ENCODE measurements at regions not wholly inside any gene's neighbourhood (a gene's known extent, or its start where the extent isn't known, plus 50 kb on each side); places are given as distances from the start of the nearest gene placed in this dataset.

DNA sequence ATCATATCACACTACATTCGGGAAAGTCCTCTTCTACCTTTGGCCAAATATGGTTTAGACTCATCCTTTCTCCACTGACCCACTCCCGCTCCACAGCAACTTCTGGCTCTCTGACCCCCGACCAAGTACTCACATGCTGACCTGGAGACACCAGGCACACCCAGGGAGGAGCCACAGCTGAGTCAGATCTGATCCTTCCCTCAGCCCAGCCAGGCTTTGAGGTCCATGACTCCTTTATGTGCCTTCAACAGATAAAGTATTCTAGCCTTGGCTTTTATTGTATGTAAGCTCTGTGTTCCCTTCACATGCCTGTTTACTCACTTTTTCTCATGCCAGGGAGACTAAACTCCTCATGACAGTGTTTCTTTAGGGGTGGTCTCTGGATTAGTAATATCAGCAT is 166.9 kb upstream of the UMPS start:
- no peak overlapping the region for H3K4me3 ChIP-seq
- DNase-seq = peak; percentile 43 to 50
- peak overlapping the region in 1 of 5 donors; percentile 81 for H3K27ac ChIP-seq
- no peaks in the 10 kb centered on the region for H3K27me3 ChIP-seq
- TF ChIP-seq POLR2A (IDR thresholded peaks at IDR 0.05) (no peak), EP300 (IDR thresholded peaks at IDR 0.05) (no peak), POLR2AphosphoS5 (IDR thresholded peaks at IDR 0.05) (peak in 2 of 3 donors; percentile 11 to 13)
- TF ChIP-seq, protein P1, sequence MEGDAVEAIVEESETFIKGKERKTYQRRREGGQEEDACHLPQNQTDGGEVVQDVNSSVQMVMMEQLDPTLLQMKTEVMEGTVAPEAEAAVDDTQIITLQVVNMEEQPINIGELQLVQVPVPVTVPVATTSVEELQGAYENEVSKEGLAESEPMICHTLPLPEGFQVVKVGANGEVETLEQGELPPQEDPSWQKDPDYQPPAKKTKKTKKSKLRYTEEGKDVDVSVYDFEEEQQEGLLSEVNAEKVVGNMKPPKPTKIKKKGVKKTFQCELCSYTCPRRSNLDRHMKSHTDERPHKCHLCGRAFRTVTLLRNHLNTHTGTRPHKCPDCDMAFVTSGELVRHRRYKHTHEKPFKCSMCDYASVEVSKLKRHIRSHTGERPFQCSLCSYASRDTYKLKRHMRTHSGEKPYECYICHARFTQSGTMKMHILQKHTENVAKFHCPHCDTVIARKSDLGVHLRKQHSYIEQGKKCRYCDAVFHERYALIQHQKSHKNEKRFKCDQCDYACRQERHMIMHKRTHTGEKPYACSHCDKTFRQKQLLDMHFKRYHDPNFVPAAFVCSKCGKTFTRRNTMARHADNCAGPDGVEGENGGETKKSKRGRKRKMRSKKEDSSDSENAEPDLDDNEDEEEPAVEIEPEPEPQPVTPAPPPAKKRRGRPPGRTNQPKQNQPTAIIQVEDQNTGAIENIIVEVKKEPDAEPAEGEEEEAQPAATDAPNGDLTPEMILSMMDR (IDR thresholded peaks at IDR 0.05) = no peak
- H3K36me3 ChIP-seq = no peaks in the 10 kb centered on the region
- intact Hi-C loops (cut with DNase I; ENCODE audit: low total_unique reads) = no loop called here
- peaks cover 0 to 60% (median 32%) of the 10 kb centered on the region in 4 donors for H3K4me1 ChIP-seq
- no peaks in the 10 kb centered on the region for H3K9me3 ChIP-seq
- 59 to 83% (median 67%) methylated on average over 3 of the region's 3 CpGs for WGBS, 5 donors

DNA sequence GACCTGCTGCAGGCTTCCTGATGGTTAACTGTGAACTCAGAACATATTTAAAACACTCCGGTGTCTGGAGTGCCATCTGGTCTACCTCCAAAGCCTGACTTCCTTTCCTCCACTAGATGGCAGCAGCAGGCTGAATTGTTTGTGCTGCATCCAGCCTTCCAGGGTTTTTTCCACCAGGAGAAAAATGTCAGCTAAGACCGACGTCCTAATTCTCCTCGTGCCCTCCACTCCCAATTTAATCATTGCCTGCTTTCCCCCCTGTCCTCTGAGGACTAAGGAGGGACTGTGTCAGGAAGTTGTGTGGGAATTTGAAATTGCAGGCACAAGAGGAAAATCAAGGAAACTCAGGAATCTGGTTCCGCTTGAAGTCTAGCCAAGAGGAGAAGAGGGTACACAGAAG is 165.2 kb upstream of the UMPS start:
- Histone ChIP-seq H3K4me1 (peaks cover 0 to 51% (median 20%) of the 10 kb centered on the region in 4 donors), H3K36me3 (no peaks in the 10 kb centered on the region), H3K27ac (no peak overlapping the region), H3K9me3 (no peaks in the 10 kb centered on the region), H3K4me3 (peak overlapping the region in 1 of 4 donors; percentile 13), H3K27me3 (no peaks in the 10 kb centered on the region)
- peak; percentile 83 to 93 for DNase-seq
- 13 to 16% (median 15%) methylated on average over 5 of the region's 5 CpGs for WGBS, 5 donors
- intact Hi-C loops (cut with DNase I; ENCODE audit: low total_unique reads) = loop anchor here (5.0 kb wide), 1 partner anchor 122 kb away; no protein-coding TSS in a partner anchor
- TF ChIP-seq POLR2A (IDR thresholded peaks at IDR 0.05) = no peak
- TF ChIP-seq, protein P1 (IDR thresholded peaks at IDR 0.05) = peak in 5 of 7 experiments; percentile 71 to 93 (median 89)
- TF ChIP-seq EP300 (IDR thresholded peaks at IDR 0.05) = no peak
- TF ChIP-seq POLR2AphosphoS5 (IDR thresholded peaks at IDR 0.05) = peak in 1 of 3 donors; percentile 73

DNA sequence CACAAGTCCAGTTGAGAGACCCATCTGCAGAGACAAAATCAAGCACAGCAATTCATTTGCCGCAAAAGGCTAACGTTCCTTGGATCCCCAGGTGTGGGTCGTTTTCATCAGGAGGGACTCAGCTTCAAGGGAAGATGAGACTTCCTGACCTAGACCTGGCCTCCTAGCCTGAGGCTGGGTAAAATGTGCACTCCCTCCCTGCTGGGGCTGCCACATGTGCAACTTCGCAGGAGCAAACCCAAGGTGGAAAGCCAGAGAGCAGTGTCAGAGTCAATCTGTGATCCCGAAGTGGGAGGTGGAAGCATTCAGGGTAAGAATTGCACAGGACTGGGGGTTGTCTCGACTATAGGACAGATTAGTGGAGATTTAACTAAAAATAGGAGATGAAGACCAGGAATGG is 164.7 kb upstream of the UMPS start:
- H3K36me3 ChIP-seq = no peaks in the 10 kb centered on the region
- intact Hi-C loops (cut with DNase I; ENCODE audit: low total_unique reads) = loop anchor here (5.0 kb wide), 1 partner anchor 122 kb away; no protein-coding TSS in a partner anchor
- no peaks in the 10 kb centered on the region for H3K9me3 ChIP-seq
- H3K4me3 ChIP-seq = no peak overlapping the region
- no peaks in the 10 kb centered on the region for H3K27me3 ChIP-seq
- DNase-seq = no peak
- TF ChIP-seq POLR2AphosphoS5 (IDR thresholded peaks at IDR 0.05) = no peak
- no peak for TF ChIP-seq POLR2A (IDR thresholded peaks at IDR 0.05)
- TF ChIP-seq, protein P1 (IDR thresholded peaks at IDR 0.05) = no peak
- TF ChIP-seq EP300 (IDR thresholded peaks at IDR 0.05) = no peak
- no peak overlapping the region for H3K27ac ChIP-seq
- 50 to 70% (median 62%) methylated on average over 6 of the region's 6 CpGs for WGBS, 5 donors
- H3K4me1 ChIP-seq = peaks cover 0 to 47% (median 18%) of the 10 kb centered on the region in 4 donors

DNA sequence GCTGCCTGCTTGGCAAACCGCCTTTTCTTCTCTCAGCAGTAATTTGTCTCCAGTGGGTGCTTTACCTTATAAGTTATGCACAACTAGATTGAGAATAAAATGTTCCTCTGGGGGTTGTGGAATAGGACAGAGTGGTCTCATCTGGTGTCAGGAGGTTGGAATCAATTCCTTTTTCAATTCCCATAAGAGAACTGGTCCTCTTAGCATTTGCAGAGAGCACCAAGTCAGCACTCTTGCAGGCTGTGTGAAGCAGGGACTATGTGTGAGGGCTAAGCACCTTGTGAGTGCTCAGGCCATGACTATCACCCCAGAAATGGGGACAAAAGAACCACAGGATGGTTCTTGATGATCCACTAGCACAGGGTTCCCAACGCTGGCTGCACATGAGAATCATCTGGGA is 163.6 kb upstream of the UMPS start:
- 60 to 86% (median 63%) methylated on average over 2 of the region's 2 CpGs for WGBS, 5 donors
- H3K27me3 ChIP-seq = no peaks in the 10 kb centered on the region
- intact Hi-C loops (cut with DNase I; ENCODE audit: low total_unique reads) = loop anchor here (5.0 kb wide), 1 partner anchor 121 kb away; no protein-coding TSS in a partner anchor

DNA sequence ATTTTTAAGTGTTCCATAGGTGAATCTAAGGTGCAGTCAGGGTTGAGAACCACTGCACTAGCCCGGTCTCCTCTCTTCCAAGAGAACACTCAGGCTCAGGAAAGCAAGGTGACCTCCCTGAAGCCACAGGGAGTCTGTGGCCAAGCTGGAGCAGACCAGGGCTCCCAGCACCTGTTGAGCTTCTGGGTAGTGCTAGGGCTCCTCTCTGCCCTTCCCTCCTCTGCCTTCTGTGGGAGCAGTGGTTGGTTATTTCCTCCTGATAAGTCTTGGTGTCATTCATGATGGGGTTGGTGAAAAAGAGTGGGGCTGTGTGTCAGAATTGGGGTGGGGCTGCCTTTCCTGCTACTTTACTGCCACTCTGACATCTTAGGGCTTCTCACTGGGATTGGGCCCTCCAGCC is 163.1 kb upstream of the UMPS start:
- peaks cover 0 to 35% (median 15%) of the 10 kb centered on the region in 4 donors for H3K4me1 ChIP-seq
- intact Hi-C loops (cut with DNase I; ENCODE audit: low total_unique reads) = loop anchor here (5.0 kb wide), 1 partner anchor 120 kb away; no protein-coding TSS in a partner anchor
- H3K4me3 ChIP-seq = no peak overlapping the region
- DNase-seq = no peak
- no peaks in the 10 kb centered on the region for H3K27me3 ChIP-seq
- TF ChIP-seq, protein P1 (IDR thresholded peaks at IDR 0.05) = no peak
- TF ChIP-seq POLR2A (IDR thresholded peaks at IDR 0.05) = no peak
- TF ChIP-seq POLR2AphosphoS5 (IDR thresholded peaks at IDR 0.05) = no peak
- no peak for TF ChIP-seq EP300 (IDR thresholded peaks at IDR 0.05)
- WGBS, 5 donors = 70 to 89% (median 73%) methylated on average over 1 of the region's 1 CpG
- H3K36me3 ChIP-seq = no peaks in the 10 kb centered on the region
- H3K27ac ChIP-seq = no peak overlapping the region
- no peaks in the 10 kb centered on the region for H3K9me3 ChIP-seq

More for the DNA sequence above, 163.6 kb upstream of the UMPS start:
- DNase-seq = no peak
- H3K4me1 ChIP-seq = peaks cover 0 to 36% (median 15%) of the 10 kb centered on the region in 4 donors
- TF ChIP-seq POLR2AphosphoS5 (IDR thresholded peaks at IDR 0.05) (no peak), POLR2A (IDR thresholded peaks at IDR 0.05) (no peak)
- no peaks in the 10 kb centered on the region for H3K36me3 ChIP-seq
- H3K9me3 ChIP-seq = no peaks in the 10 kb centered on the region
- H3K27ac ChIP-seq = no peak overlapping the region
- H3K4me3 ChIP-seq = no peak overlapping the region

Data from stomach (tissue), 8 donors.